Choroid plexus epithelial cell (primary cell): ENCODE measurements at regions not wholly inside any gene's neighbourhood (a gene's known extent, or its start where the extent isn't known, plus 50 kb on each side); places are given as distances from the start of the nearest gene placed in this dataset.

Experiments
- DNase-seq: peaks from one replicate; pipeline ENCODE4 v3.0.0-alpha.2; 2010; ENCODE audit warnings: low read depth
- H3K4me3 ChIP-seq: 2 replicates; pipeline ENCODE4 v1.5.1; 2011; ENCODE audit warnings: low read depth, mild to moderate bottlenecking, control low read depth, low read length, moderate library complexity
- CTCF ChIP-seq: conservative IDR thresholded peaks from 2 replicates; pipeline ENCODE4 v1.5.1; 2011; ENCODE audit warnings: low read depth, mild to moderate bottlenecking, control low read depth, inconsistent platforms, low read length, moderate library complexity

- no peak for DNase-seq
- no peak for TF ChIP-seq CTCF
- no peak overlapping the region for H3K4me3 ChIP-seq
Measured at GRCh38 chr5:1937590-1937989, 54.9 kb upstream of the IRX4 start.

GRCh38 chr5:1936901-1937300 is 54.2 kb upstream of the IRX4 start:
- no peak for DNase-seq
- TF ChIP-seq CTCF: no peak

GRCh38 chr5:1936413-1936812 is 53.7 kb upstream of the IRX4 start:
- no peak for TF ChIP-seq CTCF
- H3K4me3 ChIP-seq: no peak overlapping the region
- DNase-seq: no peak

More at GRCh38 chr5:1936901-1937300, 54.2 kb upstream of the IRX4 start:
- no peak overlapping the region for H3K4me3 ChIP-seq

GRCh38 chr5:1934801-1935429 is 52.2 kb upstream of the IRX4 start:
- no peak for DNase-seq
- no peak overlapping the region for H3K4me3 ChIP-seq
- no peak for TF ChIP-seq CTCF

- no peak for DNase-seq
Measured at GRCh38 chr5:1934056-1934394, 51.3 kb upstream of the IRX4 start.

GRCh38 chr5:1933364-1934055 is 50.8 kb upstream of the IRX4 start:
- no peak for DNase-seq
- TF ChIP-seq CTCF: no peak

More at GRCh38 chr5:1934056-1934394, 51.3 kb upstream of the IRX4 start:
- no peak overlapping the region for H3K4me3 ChIP-seq
- TF ChIP-seq CTCF: no peak

More at GRCh38 chr5:1933364-1934055, 50.8 kb upstream of the IRX4 start:
- no peak overlapping the region for H3K4me3 ChIP-seq
